K562 (cell line): ENCODE measurements at regions not wholly inside any gene's neighbourhood (a gene's known extent, or its start where the extent isn't known, plus 50 kb on each side); places are given as distances from the start of the nearest gene placed in this dataset.

ENCODE experiments used
- ATAC-seq: fragments of 200-7000 bp; cut with Tn5 transposase; 3 replicates; pipeline ENCODE4 v1.9.1; 2020; ENCODE audit warnings: moderate library complexity
- BruUV-seq: library from RNA; stranded (reverse); fragments of 400-500 nt; replicated peaks from 2 replicates; lab custom pipeline; 2021; lab: Mats Ljungman, UMichigan
- CTCF ChIA-PET: fragments of 300-600 bp; formaldehyde crosslinking; extraction: SDS; loops from one replicate; lab custom pipeline; 2021; ENCODE audit warnings: low intra/inter-chr PET ratio; lab: Yijun Ruan, JAX
- POLR2A ChIA-PET: fragments of 300-600, 350-650 bp; sonication (Branson Sonifier 250); formaldehyde crosslinking; extraction: SDS; loops from one replicate; lab custom pipeline; 2021; ENCODE audit warnings: antibody characterized with exemption, inconsistent platforms; lab: Yijun Ruan, JAX
- DNase-seq, 4 experiments: peaks; one replicate each; pipeline versions ENCODE4 v3.0.0 to v3.0.0-alpha.2; 2011 to 2018; ENCODE audit warnings: low spot score in 3 of 4, mixed read lengths in 3 of 4; ENCODE audit errors: extremely low read depth in 1 of 4
- FAIRE-seq: peaks from 2 replicates; lab custom pipeline; 2011; peaks lifted over from hg19 to GRCh38; lab: Jason Lieb, UNC
- H2AFZ ChIP-seq: 2 replicates; pipeline ENCODE4 v1.6.0; 2011; ENCODE audit warnings: low read depth, low read length, control low read depth, inconsistent platforms
- H3K27ac ChIP-seq: fragments of 200-600 bp; 3 replicates; pipeline ENCODE4 v1.8.0; 2011; ENCODE audit warnings: low read depth, mild to moderate bottlenecking, control low read depth, inconsistent platforms, low read length, moderate library complexity, mixed read lengths; ENCODE audit errors: extremely low read depth
- H3K27me3 ChIP-seq, 2 experiments: fragments of 300-600 bp in 1 of 2; 2 replicates in 1 of 2; 3 replicates in 1 of 2; pipeline versions ENCODE4 v1.6.0 to v1.8.0; 2011; ENCODE audit warnings: inconsistent platforms in 2 of 2, low read length in 2 of 2, mild to moderate bottlenecking in 1 of 2, mixed read lengths in 1 of 2, moderate library complexity in 1 of 2; ENCODE audit not compliant: control insufficient read depth in 2 of 2, insufficient read depth in 2 of 2
- H3K36me3 ChIP-seq: fragments of 300-600 bp; 3 replicates; pipeline ENCODE4 v1.8.0; 2011; ENCODE audit warnings: mild to moderate bottlenecking, low read length, inconsistent platforms; ENCODE audit not compliant: control insufficient read depth, insufficient read depth
- H3K4me1 ChIP-seq, 2 experiments: fragments of 200-600 bp in 1 of 2; replicated peaks in 1 of 2; 2 replicates in 1 of 2; 3 replicates in 1 of 2; pipeline versions ENCODE4 v1.5.1 to v1.8.0; 2011; ENCODE audit warnings: inconsistent platforms in 2 of 2, low read length in 2 of 2, mild to moderate bottlenecking in 1 of 2, mixed read lengths in 1 of 2, moderate library complexity in 1 of 2; ENCODE audit not compliant: control insufficient read depth in 2 of 2, insufficient read depth in 2 of 2
- H3K4me2 ChIP-seq: 2 replicates; pipeline ENCODE4 v1.6.1; 2011; ENCODE audit warnings: low read length, control low read depth, inconsistent platforms, mixed read lengths; ENCODE audit not compliant: insufficient read depth
- H3K4me3 ChIP-seq: fragments of 200-600 bp; sonication (generic), shearing (Covaris generic); 2 replicates; pipeline ENCODE4 v1.5.1; 2016; ENCODE audit warnings: control low read depth, inconsistent platforms
- H3K79me2 ChIP-seq: fragments of 200-600 bp; 3 replicates; pipeline ENCODE4 v1.8.0; 2011; ENCODE audit warnings: low read length, inconsistent platforms; ENCODE audit not compliant: control insufficient read depth, insufficient read depth
- H3K9ac ChIP-seq, 2 experiments: 2 replicates each; pipeline versions ENCODE4 v1.6.0 to v1.6.1; 2011; ENCODE audit warnings: low read depth in 2 of 2, low read length in 2 of 2, control low read depth in 1 of 2, inconsistent platforms in 1 of 2, mild to moderate bottlenecking in 1 of 2, mixed read lengths in 1 of 2; ENCODE audit not compliant: insufficient read depth in 1 of 2
- H3K9me1 ChIP-seq: one replicate; pipeline ENCODE4 v1.6.0; 2011; ENCODE audit warnings: inconsistent platforms, mild to moderate bottlenecking, low read length, moderate library complexity; ENCODE audit not compliant: control insufficient read depth, insufficient read depth
- H3K9me3 ChIP-seq: replicated peaks from 2 replicates; pipeline ENCODE4 v1.5.1; 2011; ENCODE audit warnings: low read depth, low read length, inconsistent platforms; ENCODE audit not compliant: control insufficient read depth, insufficient read depth
- H4K20me1 ChIP-seq: replicated peaks from 2 replicates; pipeline ENCODE4 v1.6.1; 2011; ENCODE audit warnings: low read length, inconsistent platforms, mixed read lengths; ENCODE audit not compliant: control insufficient read depth, insufficient read depth
- CHD2 ChIP-seq: IDR thresholded peaks from 2 replicates; pipeline ENCODE4 v1.6.1; 2011; ENCODE audit warnings: low read depth, low read length
- FOXM1 ChIP-seq, 2 experiments: fragments of 450-650 bp in 1 of 2; sonication (generic) in 1 of 2; formaldehyde crosslinking in 1 of 2; IDR thresholded peaks; 2 replicates each; pipeline versions ENCODE4 v1.6.1 to v1.9.0; 2017 to 2022; ENCODE audit warnings: low read depth in 2 of 2, mild to moderate bottlenecking in 2 of 2, missing genetic modification reagents in 1 of 2, moderate library complexity in 1 of 2
- KDM4B ChIP-seq, 2 experiments: fragments of 450-650 bp in 1 of 2; sonication (generic) in 1 of 2; IDR thresholded peaks; 2 replicates each; pipeline ENCODE4 v1.6.1; 2016 to 2017; ENCODE audit warnings: borderline replicate concordance in 2 of 2, antibody characterized with exemption in 1 of 2, low read depth in 1 of 2, mild to moderate bottlenecking in 1 of 2
- RCOR1 ChIP-seq, 2 experiments: IDR thresholded peaks; 2 replicates each; pipeline ENCODE4 v1.6.1; 2012; ENCODE audit warnings: low read depth in 2 of 2, low read length in 2 of 2, borderline replicate concordance in 1 of 2, improper control_type of control experiment in 1 of 2
- XRCC5 ChIP-seq: fragments of 200-400 bp; formaldehyde crosslinking; IDR thresholded peaks from 2 replicates; pipeline ENCODE4 v1.6.1; 2017; ENCODE audit warnings: low read depth, mild to moderate bottlenecking, low read length
- WGBS: fragments of 100-300 bp; shearing (Covaris generic); methylation state at CpG from one replicate; pipeline ENCODE4 v1.1.6; 2016; ENCODE audit warnings: low coverage, mixed read lengths; ENCODE audit not compliant: insufficient coverage; ENCODE audit errors: missing lambda C conversion rate; 5-methylcytosine and 5-hydroxymethylcytosine counted together
- in situ Hi-C: fragments of 300-500 bp; cut with MboI; formaldehyde crosslinking; loops from 4 replicates; pipeline ENCODE4 v1.15.0; 2018; ENCODE audit warnings: inconsistent platforms, mixed read lengths
- intact Hi-C: fragments of 100-400 bp; cut with micrococcal nuclease; formaldehyde crosslinking; loops from 2 replicates; pipeline ENCODE4 v1.14.2; 2022
- TF ChIP-seq, protein P1 (sequence below): sonication (generic); formaldehyde crosslinking; IDR thresholded peaks from 2 replicates; pipeline ENCODE4 v1.8.1; 2023; ENCODE audit warnings: missing genetic modification reagents, mild to moderate bottlenecking, borderline replicate concordance

DNA sequence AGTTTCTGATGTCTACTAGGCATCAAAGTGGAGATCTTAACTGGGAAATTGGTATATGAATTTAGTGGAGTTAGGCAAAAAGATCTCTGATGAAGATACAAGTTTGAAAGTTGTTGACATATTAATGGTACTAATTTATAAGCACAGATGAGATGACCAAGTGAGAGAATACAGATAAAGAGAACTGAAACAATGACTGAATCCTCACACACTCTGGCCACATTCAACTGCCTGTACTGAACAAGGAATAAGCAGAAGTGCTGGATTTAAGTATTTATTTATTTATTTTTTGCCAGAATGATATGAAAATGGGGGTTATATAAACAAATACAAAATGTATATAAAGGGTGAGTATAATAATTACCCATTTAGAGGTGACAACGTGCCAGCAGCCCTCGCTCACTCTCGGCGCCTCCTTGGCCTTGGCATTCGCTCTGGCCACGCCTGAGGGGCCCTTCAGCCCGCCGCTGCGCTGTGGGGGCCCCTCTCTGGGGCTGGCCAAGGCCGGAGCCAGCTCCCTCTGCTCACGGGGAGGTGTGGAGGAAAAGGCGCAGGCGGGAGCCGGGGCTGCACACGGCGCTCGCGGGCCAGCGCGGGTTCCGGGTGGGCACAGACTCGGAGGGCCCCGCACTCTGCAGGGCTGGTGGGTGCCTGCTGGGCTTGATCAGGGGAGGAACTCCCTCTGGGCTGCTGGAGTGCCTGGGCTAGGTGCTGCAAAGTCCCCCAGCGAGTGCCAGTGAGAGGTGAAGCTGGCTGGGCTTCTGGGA, 1363.9 kb upstream of the CRIM1 start:
- Histone ChIP-seq H3K9ac (no peak overlapping the region), H3K27me3 (no peaks in the 10 kb centered on the region), H3K9me1 (no peaks in the 10 kb centered on the region), H3K27ac (no peak overlapping the region), H3K9me3 (no peaks in the 10 kb centered on the region; the same call in 1 of the 2 replicates), H2AFZ (no peak overlapping the region), H3K4me1 (no peaks in the 10 kb centered on the region), H3K4me2 (no peak overlapping the region), H4K20me1 (no peaks in the 10 kb centered on the region), H3K79me2 (no peaks in the 10 kb centered on the region), H3K4me3 (no peak overlapping the region), H3K36me3 (no peaks in the 10 kb centered on the region)
- no peak for DNase-seq
- no peak for FAIRE-seq
- ATAC-seq: no peak
- intact Hi-C loops: no loop called here
- no peak for TF ChIP-seq XRCC5
- TF ChIP-seq FOXM1 (IDR thresholded peaks at IDR 0.05; ENCODE audit: low read depth): no peak
- no peak for TF ChIP-seq FOXM1 (CRISPR knock-in tag; IDR thresholded peaks at IDR 0.05; ENCODE audit: low read depth)
- TF ChIP-seq RCOR1 (IDR thresholded peaks at IDR 0.05; ENCODE audit: borderline replicate concordance in 1 of 2, low read depth in 2 of 2, low read length in 2 of 2): no peak
- no peak for TF ChIP-seq KDM4B (IDR thresholded peaks at IDR 0.05; ENCODE audit: borderline replicate concordance in 2 of 2, low read depth in 1 of 2)
- TF ChIP-seq, protein P1, sequence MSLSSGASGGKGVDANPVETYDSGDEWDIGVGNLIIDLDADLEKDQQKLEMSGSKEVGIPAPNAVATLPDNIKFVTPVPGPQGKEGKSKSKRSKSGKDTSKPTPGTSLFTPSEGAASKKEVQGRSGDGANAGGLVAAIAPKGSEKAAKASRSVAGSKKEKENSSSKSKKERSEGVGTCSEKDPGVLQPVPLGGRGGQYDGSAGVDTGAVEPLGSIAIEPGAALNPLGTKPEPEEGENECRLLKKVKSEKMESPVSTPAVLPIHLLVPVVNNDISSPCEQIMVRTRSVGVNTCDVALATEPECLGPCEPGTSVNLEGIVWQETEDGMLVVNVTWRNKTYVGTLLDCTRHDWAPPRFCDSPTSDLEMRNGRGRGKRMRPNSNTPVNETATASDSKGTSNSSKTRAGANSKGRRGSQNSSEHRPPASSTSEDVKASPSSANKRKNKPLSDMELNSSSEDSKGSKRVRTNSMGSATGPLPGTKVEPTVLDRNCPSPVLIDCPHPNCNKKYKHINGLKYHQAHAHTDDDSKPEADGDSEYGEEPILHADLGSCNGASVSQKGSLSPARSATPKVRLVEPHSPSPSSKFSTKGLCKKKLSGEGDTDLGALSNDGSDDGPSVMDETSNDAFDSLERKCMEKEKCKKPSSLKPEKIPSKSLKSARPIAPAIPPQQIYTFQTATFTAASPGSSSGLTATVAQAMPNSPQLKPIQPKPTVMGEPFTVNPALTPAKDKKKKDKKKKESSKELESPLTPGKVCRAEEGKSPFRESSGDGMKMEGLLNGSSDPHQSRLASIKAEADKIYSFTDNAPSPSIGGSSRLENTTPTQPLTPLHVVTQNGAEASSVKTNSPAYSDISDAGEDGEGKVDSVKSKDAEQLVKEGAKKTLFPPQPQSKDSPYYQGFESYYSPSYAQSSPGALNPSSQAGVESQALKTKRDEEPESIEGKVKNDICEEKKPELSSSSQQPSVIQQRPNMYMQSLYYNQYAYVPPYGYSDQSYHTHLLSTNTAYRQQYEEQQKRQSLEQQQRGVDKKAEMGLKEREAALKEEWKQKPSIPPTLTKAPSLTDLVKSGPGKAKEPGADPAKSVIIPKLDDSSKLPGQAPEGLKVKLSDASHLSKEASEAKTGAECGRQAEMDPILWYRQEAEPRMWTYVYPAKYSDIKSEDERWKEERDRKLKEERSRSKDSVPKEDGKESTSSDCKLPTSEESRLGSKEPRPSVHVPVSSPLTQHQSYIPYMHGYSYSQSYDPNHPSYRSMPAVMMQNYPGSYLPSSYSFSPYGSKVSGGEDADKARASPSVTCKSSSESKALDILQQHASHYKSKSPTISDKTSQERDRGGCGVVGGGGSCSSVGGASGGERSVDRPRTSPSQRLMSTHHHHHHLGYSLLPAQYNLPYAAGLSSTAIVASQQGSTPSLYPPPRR (CRISPR knock-in tag): no peak
- no peak for TF ChIP-seq CHD2
- ChIA-PET CTCF (no interaction called here), POLR2A (no interaction called here)
- in situ Hi-C loops: no loop called here
- WGBS: 2% methylated on average over 13 of the region's 24 CpGs
- BruUV-seq: no TSS peak
